HPDE6-E6E7 (cell line): ENCODE measurements at regions not wholly inside any gene's neighbourhood (a gene's known extent, or its start where the extent isn't known, plus 50 kb on each side); places are given as distances from the start of the nearest gene placed in this dataset.
"Not testable (repeated sequence)": the region's sequence is repeated elsewhere in the genome, so short reads cannot be mapped to it uniquely, and the experiment has no call there.

Experiments used
- DNase-seq: peaks from one replicate; pipeline ENCODE4 v3.0.0; 2011; ENCODE audit warnings: missing footprints; ENCODE audit errors: extremely low spot score

DNA sequence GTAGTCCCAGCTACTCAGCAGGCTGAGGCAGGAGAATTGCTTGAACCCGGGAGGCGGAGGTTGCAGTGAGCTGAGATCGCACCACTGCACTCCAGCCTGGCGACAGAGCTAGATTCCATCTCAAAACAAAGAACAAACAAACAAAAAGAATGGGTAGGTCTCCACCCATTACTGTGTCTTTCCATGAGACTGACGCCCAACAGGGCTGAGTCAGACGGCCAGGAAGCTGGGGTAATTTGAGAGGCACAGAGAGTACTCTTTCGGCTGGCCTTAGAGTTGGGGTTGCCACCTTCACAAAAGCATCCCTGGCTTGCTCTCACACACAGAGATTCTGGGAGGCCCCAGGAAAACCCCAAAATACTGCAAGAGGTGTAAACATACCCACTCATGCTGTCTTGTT is 72.0 kb upstream of the DHRSX start:
- DNase-seq: no peak

DNA sequence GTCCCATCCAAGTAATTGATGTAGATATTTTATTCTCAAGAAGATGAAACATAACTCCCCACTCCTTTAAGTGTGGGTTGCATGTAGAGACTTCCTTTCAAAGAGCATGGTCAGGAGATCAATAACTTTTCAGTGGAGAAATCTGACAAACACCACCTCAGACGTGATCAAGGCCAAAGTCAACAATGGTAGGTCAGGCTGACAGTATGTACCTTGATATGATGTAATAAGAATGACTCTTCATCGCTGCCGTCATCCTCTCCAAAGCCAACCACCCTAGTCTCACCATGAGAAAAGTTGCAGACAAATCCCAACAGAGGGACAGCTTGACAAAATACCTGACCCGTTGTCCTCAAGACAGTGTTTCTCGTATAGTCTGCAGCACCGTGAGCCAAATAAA is 67.3 kb upstream of the DHRSX start:
- no peak for DNase-seq

DNA sequence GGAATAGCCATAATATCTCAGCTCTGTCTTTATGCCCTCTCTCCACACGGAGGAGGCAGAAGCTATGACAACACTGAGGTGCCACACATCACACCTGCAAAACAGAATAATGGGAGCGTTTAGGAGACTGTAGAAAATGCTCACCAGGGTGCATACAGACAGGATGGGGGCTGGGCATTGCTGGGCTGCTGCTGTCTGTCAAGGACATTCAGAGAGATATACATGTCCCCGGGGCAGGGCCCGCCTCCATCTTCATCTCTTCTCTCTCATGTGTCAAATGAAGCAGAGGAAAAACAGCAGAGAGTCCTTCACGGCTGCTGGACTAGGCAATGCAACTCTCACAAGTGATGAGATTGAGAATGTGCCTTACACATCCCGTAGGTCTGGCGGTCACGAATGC is 65.3 kb upstream of the DHRSX start:
- DNase-seq: no peak

DNA sequence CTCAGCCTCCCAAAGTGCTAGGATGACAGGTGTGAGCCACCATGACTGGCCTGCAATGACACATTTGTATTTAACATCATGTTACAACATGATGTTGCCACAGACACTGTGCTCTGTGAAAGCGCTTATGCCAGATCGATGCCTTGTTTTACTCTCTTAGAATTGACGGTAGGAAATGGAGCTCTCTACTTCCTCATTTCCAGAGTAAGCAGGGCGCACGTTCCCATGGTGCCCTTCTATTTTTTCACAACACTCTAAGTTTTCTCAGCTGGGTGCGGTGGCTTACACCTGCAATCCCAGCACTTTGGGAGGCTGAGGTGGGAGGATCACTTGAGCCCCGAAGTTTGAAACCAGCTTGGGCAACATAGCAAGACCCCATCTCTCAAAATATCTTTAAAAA is 60.7 kb upstream of the DHRSX start:
- no peak for DNase-seq

DNA sequence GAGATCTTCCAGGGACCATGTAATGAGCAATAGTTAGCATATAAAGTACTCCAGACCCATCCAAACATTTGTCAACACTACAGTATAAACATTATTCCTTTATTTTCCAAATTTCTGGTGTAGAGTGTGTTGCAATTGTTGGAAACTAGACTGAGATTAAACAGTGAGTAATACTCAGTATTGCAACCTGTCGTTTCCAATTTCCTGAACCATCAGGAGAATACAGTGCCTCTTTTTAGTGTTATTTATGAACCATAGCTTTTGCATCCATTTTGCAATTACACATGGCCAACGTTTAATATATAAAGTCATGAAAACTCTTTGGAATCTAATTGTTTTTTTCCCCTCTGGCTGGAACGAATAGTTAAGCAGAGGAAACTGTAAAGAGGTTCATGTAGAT is 58.3 kb upstream of the DHRSX start:
- DNase-seq: no peak

DNA sequence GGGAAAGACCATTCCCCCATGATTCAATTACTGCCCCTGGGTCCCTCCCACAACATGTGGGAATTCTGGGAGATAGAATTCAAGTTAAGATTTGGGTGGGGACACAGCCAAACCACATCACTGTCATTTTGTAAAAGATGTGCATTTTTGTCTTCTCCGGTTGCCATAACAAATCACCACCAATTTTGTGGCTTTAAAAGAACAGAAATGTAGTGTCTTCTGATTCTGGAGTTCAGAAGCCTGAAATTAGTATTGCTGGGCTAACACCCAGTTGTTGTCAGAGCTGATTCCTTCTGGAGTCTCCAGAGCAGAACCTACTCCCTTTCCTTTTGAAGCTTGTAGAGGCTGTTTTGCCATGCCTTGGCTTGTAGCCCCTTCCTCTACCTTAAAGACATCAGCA is 54.1 kb upstream of the DHRSX start:
- DNase-seq: no peak

DNA sequence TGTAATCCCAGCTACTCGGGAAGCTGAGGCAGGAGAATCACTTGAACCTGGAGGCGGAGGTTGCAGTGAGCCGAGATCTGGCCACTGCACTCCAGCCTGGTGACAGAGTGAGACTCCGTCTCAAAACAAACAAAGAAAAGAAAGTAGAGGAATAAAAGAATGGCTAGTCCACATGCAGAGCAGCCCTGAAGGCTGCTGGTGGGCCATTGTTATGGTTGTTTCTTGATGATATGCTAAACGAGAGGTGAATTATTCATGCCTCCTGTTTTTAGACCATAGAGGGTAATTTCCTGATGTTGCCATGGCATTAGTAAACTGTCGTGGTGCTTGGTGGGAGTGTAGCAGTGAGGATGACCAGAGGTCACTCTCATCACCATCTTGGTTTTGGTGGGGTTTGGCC is 53.3 kb upstream of the DHRSX start:
- DNase-seq: not testable (repeated sequence)

DNA sequence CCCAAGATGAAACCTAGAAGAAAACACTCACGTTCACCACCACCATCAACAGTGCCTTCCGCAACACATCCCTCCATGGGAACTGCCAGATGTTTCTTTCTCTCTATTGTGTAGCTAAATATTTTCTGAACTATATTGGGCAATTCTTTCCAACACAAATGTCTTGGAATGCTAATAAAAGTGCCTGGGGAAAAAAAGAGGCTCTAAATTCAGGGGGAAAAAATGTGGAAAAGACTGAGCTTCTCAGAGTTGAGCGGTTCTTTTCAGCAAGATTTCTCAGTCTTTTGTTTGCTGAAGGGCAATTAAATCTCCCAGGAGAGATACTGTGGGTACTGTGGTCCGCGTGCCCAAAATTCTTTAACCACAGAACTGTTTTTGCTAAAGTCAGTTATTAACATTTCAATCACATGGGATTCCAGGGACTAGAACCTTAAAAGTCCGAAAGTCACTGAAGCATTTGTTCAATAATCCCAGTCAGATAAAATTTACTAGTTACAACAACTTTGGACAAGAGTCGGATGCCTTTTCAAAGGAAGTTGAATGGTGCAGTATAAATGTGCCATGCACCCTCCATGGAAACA is 51.9 kb upstream of the DHRSX start:
- DNase-seq: no peak

DNA sequence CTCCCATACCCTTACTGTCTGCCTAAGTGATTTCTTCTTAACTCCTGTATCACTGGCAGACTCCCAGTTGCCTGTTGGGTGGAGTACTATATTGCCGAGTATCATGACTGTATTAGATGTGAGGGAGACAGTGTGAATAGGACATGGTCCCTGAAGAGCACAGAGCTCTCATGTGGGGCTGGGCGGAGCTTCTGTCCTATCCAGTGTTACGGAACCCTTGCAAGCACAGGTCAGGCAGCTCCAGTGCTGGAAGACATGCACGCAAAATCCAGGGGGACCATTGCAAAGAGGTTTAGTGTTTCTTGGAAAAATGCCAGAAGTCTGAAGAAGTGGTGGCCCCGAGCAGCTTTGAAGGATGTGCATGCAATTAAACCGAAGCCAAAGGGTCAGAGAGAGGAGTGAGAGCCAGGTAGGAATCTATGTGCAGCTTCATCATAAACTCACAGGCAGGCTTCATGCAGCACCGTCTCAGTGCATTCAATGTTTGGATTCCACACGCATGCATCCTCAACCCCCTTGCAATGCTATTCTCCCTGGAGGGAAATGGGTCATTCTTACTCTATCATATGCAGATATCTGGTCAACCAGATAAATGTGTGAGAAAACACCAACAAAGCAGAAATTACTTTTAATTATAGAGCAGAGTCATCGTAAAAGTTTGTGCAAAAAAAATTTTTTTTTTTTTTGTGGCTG is 49.7 kb upstream of the DHRSX start:
- no peak for DNase-seq
